Suprapubic skin (tissue), 4 donors: ENCODE measurements at regions not wholly inside any gene's neighbourhood (a gene's known extent, or its start where the extent isn't known, plus 50 kb on each side); places are given as distances from the start of the nearest gene placed in this dataset.

Source experiments
- DNase-seq, 2 donors: peaks; one replicate each; pipeline ENCODE4 v3.0.0-alpha.2; 2019; ENCODE audit warnings: low spot score in 2 of 2
- H3K27ac ChIP-seq: fragments of 200-600 bp; sonication (generic); one replicate; pipeline ENCODE4 v1.5.1; 2019
- H3K27me3 ChIP-seq: fragments of 200-600 bp; sonication (generic); one replicate; pipeline ENCODE4 v1.5.1; 2019
- H3K36me3 ChIP-seq: fragments of 200-600 bp; sonication (generic); one replicate; pipeline ENCODE4 v1.5.1; 2019
- H3K4me1 ChIP-seq: fragments of 200-600 bp; sonication (generic); one replicate; pipeline ENCODE4 v1.5.1; 2019
- H3K4me3 ChIP-seq: fragments of 200-600 bp; sonication (generic); one replicate; pipeline ENCODE4 v1.5.1; 2019; ENCODE audit warnings: mild to moderate bottlenecking
- H3K9me3 ChIP-seq: fragments of 200-600 bp; sonication (generic); one replicate; pipeline ENCODE4 v1.5.1; 2019
- EP300 ChIP-seq: sonication (generic); formaldehyde crosslinking; IDR thresholded peaks from one replicate; pipeline ENCODE4 v1.6.1; 2017; ENCODE audit warnings: antibody characterized with exemption
- POLR2A ChIP-seq, 2 donors: fragments of 450-650 bp; IDR thresholded peaks; one replicate each; pipeline ENCODE4 v1.6.1; 2017; ENCODE audit warnings: antibody characterized with exemption in 2 of 2, mild to moderate bottlenecking in 2 of 2, moderate library complexity in 2 of 2
- POLR2AphosphoS5 ChIP-seq, 3 donors: sonication (generic); formaldehyde crosslinking; IDR thresholded peaks; one replicate each; pipeline ENCODE4 v1.6.1; 2017; ENCODE audit warnings: antibody characterized with exemption in 3 of 3
- WGBS: methylation state at CpG from one replicate; pipeline ENCODE4 v1.1.5; 2018; 5-methylcytosine and 5-hydroxymethylcytosine counted together
- TF ChIP-seq, protein P1 (sequence below), 2 donors: fragments of 200-600 bp in 1 of 2; fragments of 450-650 bp in 1 of 2; sonication (generic) in 1 of 2; IDR thresholded peaks; one replicate each; pipeline ENCODE4 v1.5.1; 2016 to 2019; ENCODE audit warnings: antibody characterized with exemption in 2 of 2, mild to moderate bottlenecking in 1 of 2, moderate library complexity in 1 of 2

DNA sequence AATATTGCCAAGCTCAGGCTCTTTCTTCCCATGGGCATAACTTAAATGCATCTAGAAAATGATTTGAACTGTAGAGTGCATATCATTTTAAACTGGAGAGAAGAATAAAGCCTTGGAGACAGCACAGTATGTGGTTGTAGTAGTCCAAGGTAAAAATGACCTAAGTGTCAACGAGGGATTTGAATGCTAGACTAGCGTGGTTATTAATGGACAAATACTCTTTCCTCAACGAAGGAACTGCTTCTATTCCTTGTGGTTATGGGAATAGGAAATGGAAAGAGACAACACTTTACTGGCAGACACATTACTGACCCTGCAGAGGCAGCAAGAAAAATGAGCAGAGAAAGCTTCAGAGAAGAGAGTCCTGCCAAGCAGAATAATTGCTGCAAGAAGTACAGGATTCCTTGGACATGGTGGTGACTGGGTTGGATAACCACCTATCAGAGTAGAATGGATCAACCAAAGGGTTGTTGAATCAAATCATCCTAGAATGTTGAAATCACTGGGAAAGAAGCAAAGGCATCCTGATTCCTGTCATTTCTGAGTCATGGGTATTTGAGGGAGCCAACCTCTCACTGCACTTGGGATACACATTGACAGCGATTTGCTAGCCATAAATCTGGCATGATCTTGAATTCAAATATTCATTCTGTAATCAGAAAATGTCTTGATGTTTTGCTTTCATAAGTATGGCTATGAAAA lies 258.1 kb upstream of the EPHA7 start:
- DNase-seq, result no peak
- 65% methylated on average over 4 of the region's 4 CpGs for WGBS

DNA sequence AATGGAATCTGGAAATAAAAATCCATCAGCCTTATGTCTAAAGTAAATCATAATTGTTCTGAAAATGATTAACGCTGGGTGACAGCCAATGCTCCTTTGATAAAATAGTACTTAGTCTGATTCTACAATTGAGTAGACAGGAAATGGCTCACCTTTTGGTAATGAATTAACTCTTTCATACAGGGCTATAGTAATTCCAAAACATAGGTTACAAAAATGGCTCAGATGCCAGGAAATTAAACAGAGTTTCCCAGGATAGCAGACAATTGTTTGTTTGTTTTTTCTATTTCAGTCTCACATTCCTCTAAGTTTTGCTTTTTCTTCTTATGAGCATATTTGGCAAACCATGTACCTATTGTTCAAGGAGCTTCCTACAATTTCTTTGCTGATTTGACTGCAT lies 257.2 kb upstream of the EPHA7 start:
- H3K27me3 ChIP-seq, result no peaks in the 10 kb centered on the region
- 57% methylated on average over 1 of the region's 1 CpG for WGBS
- no peaks in the 10 kb centered on the region for H3K9me3 ChIP-seq
- no peaks in the 10 kb centered on the region for H3K36me3 ChIP-seq
- H3K4me3 ChIP-seq, result no peak overlapping the region
- H3K27ac ChIP-seq, result no peak overlapping the region
- no peak for TF ChIP-seq POLR2AphosphoS5 (IDR thresholded peaks at IDR 0.05)
- TF ChIP-seq, protein P1, sequence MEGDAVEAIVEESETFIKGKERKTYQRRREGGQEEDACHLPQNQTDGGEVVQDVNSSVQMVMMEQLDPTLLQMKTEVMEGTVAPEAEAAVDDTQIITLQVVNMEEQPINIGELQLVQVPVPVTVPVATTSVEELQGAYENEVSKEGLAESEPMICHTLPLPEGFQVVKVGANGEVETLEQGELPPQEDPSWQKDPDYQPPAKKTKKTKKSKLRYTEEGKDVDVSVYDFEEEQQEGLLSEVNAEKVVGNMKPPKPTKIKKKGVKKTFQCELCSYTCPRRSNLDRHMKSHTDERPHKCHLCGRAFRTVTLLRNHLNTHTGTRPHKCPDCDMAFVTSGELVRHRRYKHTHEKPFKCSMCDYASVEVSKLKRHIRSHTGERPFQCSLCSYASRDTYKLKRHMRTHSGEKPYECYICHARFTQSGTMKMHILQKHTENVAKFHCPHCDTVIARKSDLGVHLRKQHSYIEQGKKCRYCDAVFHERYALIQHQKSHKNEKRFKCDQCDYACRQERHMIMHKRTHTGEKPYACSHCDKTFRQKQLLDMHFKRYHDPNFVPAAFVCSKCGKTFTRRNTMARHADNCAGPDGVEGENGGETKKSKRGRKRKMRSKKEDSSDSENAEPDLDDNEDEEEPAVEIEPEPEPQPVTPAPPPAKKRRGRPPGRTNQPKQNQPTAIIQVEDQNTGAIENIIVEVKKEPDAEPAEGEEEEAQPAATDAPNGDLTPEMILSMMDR (IDR thresholded peaks at IDR 0.05), result no peak
- no peak for TF ChIP-seq EP300
- TF ChIP-seq POLR2A (IDR thresholded peaks at IDR 0.05), result no peak
- no peak for DNase-seq
- H3K4me1 ChIP-seq, result no peaks in the 10 kb centered on the region

More for the DNA sequence above, 258.1 kb upstream of the EPHA7 start:
- no peak overlapping the region for H3K4me3 ChIP-seq
- H3K4me1 ChIP-seq, result no peaks in the 10 kb centered on the region
- no peak for TF ChIP-seq POLR2AphosphoS5 (IDR thresholded peaks at IDR 0.05)
- TF ChIP-seq POLR2A (IDR thresholded peaks at IDR 0.05), result no peak
- TF ChIP-seq, protein P1 (IDR thresholded peaks at IDR 0.05), result no peak
- TF ChIP-seq EP300, result no peak
- H3K27me3 ChIP-seq, result no peaks in the 10 kb centered on the region
- H3K27ac ChIP-seq, result no peak overlapping the region
- no peaks in the 10 kb centered on the region for H3K9me3 ChIP-seq
- H3K36me3 ChIP-seq, result no peaks in the 10 kb centered on the region

DNA sequence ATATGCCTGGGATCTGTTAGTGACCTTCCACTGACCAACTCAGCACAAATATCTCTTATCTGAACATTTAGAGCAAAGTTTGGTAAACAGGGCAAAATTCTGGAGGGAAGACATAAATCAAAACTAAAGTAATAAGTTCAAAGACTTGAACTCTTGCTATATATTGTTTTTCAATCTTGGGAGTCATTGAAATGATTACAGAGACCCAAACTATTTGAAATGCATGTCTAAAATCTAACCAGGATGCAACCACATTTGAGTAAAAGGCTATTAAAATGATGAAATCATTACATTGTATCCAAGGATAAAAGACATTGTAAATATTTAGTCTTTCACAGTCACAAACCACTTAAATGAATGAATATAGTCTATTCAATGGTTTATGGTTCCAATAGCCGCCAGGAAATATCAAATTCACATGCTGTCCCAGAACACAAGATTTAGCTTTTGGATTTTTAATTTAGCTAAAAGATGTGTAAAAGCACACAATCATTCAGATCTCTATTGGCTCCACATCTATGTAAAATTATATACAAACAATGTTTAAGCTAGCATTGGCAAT lies 256.6 kb upstream of the EPHA7 start:
- no peak for DNase-seq
- WGBS, result 69% methylated on average over 1 of the region's 1 CpG
- H3K4me3 ChIP-seq, result no peak overlapping the region
- TF ChIP-seq POLR2A (IDR thresholded peaks at IDR 0.05) (no peak), POLR2AphosphoS5 (IDR thresholded peaks at IDR 0.05) (no peak), EP300 (no peak)
- TF ChIP-seq, protein P1 (IDR thresholded peaks at IDR 0.05), result no peak
- H3K4me1 ChIP-seq, result no peaks in the 10 kb centered on the region
- H3K36me3 ChIP-seq, result no peaks in the 10 kb centered on the region
- H3K9me3 ChIP-seq, result no peaks in the 10 kb centered on the region
- H3K27me3 ChIP-seq, result no peaks in the 10 kb centered on the region
- H3K27ac ChIP-seq, result no peak overlapping the region

DNA sequence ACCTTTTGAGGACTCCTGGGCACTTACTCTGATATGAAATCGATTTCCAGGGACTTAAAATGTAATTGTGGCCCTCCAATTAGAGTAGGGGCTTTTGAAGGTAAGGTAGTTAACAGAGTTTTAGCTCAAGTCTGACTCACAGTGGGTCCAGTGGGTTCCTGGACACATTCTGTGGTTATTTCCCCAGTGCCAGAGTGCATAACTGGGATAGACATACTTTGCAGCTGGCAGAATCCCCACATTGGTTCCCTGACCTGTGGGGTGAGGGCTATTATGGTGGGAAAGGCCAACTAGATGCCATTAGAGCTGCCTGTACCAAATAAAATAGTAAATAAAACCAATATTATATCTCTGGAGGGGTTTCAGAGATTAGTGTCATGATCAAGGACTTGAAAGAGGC lies 243.8 kb upstream of the EPHA7 start:
- no peak for DNase-seq
- H3K27me3 ChIP-seq, result no peaks in the 10 kb centered on the region
- no peaks in the 10 kb centered on the region for H3K36me3 ChIP-seq
- no peaks in the 10 kb centered on the region for H3K4me1 ChIP-seq
- H3K9me3 ChIP-seq, result no peaks in the 10 kb centered on the region
- WGBS, result 24% methylated on average over 1 of the region's 1 CpG
- no peak overlapping the region for H3K4me3 ChIP-seq
- no peak overlapping the region for H3K27ac ChIP-seq
- TF ChIP-seq POLR2AphosphoS5 (IDR thresholded peaks at IDR 0.05) (no peak), POLR2A (IDR thresholded peaks at IDR 0.05) (no peak), EP300 (no peak)
- TF ChIP-seq, protein P1 (IDR thresholded peaks at IDR 0.05), result no peak

DNA sequence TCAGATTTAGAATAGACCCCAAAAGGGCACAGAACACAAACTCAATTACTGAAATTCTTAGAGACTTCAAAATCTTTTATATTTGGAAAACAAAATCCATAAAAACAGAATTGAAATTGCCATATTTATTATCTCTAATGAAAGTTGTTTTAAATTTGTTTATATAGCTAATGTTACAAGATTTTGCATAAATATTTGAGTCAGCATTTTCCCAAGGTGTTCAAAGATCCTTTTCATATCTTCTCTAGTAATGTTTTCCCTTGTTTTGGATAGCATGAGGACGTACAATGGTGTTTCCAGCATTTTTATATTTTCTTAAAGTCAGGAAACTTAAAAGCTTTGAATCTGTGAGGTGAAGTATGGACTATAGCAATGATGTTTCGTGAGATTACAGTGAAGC lies 235.2 kb upstream of the EPHA7 start:
- WGBS, result 76% methylated on average over 2 of the region's 2 CpGs

More for the DNA sequence above, 235.2 kb upstream of the EPHA7 start:
- TF ChIP-seq EP300, result no peak
- H3K4me3 ChIP-seq, result no peak overlapping the region
- H3K27me3 ChIP-seq, result no peaks in the 10 kb centered on the region
- H3K36me3 ChIP-seq, result no peaks in the 10 kb centered on the region
- H3K9me3 ChIP-seq, result no peaks in the 10 kb centered on the region
- DNase-seq, result no peak
- no peaks in the 10 kb centered on the region for H3K4me1 ChIP-seq
- H3K27ac ChIP-seq, result no peak overlapping the region
